Activated T-cell treated with anti-CD3 and anti-CD28 coated beads for 1 hour (primary cell): ENCODE measurements at regions not wholly inside any gene's neighbourhood (a gene's known extent, or its start where the extent isn't known, plus 50 kb on each side); places are given as distances from the start of the nearest gene placed in this dataset.

ENCODE experiments used
- DNase-seq: peaks from one replicate; pipeline ENCODE4 v3.0.0-alpha.2; 2020; ENCODE audit warnings: low read depth

DNA sequence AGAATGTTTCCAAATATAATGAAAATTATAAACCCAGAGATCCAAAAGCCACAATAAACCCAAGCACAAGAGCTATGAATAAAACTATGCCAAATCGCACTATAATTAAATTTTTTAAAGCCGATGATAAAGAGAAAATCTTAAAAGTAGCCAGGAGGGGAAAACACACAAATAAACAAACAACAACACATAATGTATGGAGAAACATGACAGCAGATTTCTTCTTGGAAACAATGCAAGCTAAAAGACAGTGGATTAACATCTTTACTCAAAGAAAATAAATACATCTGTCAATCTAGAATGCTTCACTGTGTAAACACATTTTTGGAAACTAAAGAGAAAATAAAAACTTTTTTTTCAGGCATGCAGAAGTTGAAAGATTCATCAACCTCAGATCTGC lies 53.0 kb upstream of the SMOX start:
- no peak for DNase-seq

DNA sequence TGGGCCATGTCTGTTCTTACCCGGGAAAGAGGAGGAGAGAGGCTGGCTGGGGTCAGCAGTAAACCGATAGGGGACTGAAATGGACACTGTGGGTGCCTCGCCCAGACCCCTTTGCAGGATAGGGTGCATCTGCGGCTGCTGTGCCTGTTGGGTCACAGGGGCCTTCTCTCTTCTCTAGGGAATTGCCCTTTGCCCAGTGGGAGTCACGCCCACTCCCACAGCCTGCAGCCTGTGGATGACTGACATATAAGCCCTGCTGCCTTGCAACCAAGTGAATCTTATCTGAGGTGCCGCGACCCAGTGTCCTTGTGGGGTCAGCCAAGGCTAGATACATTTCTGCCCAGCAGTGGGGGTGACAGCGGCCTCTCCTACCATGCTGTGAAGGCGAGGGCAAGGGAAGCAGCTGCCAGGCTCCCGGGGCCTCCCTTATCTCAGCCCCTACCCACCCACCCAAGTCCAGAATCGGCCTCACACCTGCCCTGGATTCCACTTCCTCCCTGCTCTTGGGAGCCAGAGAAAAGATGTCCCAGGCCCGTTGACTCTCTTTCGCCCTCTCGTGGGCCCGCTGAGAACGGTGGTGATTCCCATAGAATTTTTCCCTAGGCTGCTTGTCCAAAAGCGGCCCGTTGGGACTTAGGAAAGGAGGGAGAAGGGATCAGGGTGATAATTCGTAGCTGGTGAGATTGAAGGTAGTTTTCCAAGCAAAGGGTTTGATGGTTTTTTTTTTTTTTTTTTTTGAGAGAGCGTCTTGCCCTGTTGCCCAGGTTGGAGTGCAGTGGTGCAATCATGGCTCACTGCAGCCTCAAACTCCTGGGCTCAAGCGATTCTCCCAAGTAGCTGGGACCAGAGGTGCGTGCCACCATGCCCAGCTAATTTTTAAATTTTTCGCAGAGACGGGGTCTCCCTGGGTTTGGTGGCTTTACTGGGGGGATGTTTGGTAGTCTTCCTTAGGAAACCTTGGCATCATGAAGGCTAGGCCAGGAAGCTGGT lies 56.8 kb upstream of the SMOX start:
- peak; percentile 21 for DNase-seq

DNA sequence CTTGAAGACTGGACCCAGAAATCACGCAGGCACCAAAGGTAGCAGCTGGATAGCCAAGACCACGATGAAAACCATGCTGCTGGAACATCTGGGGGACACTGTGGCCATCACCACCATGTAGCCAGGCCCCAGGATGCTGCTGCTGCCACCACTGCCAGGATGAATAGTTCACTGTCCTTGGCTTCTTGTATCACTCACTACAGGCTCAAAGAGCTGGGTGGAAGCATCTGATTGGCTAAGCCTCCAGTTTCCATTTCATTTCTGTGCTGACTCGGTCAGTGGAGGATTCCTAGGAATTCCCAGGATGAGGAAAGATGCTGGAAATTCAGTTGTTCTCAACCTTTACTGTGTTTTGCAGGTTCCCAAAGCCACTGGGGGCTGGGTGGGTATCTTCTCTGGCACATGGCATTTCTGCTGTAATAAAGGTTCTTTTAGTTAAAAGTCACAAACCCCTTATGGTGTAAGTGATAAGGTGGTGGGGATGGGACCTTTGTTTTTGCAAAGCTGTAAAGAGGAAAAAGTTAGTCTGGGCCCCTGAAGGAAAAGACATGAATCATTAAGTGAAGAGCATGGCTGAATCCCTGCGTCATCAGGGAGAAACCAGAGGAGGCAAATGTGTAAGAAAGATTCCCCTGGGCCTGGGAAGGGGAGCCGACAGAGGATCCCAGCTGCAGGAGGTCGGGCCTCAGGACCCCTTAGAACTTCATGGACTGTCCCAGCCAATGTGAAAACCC lies 57.7 kb upstream of the SMOX start:
- no peak for DNase-seq

DNA sequence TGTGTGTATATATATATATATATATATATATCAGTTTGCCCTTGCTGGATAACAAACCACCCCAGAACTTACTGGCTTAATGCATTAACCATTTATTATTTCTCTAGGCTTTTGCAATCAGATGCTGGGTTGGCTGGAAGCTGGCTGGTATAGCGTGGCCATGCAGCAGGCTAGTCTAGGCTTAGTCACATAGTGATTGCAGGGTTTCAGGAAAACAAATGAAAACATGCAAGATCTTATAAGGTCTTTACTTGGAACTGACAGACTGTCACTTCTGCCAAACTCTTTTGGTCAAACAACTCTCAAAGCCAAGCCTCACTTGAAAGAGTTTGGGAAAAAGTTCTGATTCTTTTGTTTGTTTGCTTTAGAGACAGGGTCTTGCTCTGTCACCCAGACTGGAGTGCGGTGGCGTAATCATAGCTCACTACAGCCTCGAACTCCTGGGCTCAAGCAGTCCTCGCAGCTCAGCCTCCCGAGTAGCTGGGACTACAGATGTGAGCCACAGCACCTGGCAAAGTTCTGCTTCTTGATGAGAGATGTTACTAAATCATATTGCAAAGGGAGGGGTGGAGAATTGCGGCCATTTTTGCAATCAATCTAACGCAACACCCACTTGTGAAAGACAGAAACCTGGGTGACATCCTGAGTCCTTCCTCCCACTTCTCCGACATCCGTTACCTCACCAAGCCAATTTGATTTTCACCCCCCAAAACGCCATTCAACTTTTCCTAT lies 58.7 kb upstream of the SMOX start:
- no peak for DNase-seq

DNA sequence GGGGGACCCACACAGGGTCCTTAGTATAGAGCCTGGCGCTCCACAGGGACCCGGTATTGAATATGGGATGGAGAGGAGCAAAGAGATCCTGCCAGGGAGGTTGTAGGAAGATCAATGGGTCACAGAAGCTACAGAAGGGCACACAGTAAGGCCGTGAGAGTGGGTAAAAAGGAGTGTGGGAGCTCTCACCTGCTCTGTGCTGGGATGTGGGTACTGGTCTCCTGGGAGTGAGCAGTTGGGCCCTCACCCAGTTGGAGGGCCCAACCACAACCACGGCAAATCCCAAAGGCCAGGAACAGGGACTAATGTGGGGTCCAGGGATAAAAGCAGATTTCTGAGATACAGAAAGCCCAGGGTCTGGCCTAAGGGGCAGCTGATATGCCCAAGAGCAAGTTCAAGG lies 59.9 kb upstream of the SMOX start:
- DNase-seq = no peak

DNA sequence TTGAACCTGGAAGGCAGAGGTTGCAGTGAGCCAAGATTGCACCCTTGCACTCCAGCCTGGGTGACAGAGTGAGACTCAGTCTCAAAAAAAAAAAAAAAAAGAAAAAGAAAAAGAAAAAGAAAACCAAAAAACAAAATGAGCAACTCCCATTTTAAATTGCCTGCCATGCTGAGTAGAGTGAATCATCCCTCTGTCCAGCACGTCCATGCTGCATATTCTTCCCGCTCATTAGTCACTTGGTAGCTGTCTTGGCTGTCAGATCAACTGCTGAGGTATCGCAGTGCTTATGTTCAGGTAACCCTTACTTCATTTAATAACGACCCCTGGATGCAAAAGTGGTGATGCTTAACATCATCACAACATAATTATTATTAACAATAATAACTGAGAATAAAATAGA lies 60.7 kb upstream of the SMOX start:
- no peak for DNase-seq

DNA sequence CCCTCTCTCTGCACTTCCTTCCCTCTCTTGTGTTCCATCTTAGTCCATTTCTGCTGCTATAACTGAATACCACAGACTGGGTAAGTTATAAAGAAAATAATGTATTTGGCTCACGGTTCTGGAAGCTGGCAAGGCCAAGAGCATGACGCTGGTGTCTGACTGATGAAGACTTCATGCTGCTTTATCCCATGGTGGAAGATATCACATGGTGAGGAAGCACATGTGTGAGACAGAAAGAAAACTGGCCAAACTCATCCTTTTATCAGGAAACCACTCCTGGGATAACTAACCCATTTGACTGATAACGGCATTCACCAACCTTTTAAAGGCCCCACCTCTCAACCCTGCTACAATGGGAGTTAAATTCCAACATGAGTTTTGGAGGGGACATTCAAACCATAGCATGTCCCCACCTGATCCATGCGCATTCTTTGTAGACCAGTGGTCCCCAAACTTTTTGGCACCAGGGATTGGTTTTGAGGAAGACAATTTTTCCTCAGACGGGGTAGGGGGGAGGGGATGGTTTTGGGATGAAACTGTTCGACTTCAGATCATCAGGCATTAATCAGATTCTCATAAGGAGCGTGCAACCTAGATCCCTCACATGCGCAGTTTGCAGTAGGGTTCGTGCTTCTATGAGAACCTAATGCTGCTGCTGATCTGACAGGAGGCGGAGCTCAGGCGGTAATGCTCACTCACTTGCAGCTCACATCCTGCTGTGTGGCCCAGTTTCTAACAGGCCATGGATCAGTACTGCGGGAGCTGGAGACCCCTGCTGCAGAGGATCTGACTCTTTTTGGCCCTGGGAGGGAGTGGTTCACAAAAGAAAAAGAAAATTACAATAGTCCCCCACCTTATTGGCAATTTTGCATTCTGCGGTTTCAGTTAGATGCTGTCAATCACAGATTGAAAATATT lies 61.6 kb upstream of the SMOX start:
- DNase-seq = no peak

DNA sequence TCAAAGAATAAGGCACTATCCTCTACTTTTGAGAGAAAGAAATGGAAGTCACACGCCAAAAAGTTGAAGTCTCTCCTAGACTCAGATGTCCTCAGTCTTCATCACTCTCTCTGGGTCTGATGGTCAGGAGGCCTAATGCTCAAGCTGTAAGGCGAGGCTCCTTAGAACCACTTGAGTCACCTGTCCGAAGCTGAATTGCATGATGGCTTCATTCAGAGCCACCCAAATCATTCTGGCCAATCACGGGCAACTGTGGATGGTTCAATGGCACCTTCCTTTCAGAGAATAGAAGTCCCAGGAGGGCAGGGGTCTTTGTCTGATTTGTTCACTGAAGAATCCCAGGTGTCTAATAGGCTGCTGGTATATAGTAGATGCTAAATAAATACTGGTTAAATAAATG lies 63.9 kb upstream of the SMOX start:
- no peak for DNase-seq

DNA sequence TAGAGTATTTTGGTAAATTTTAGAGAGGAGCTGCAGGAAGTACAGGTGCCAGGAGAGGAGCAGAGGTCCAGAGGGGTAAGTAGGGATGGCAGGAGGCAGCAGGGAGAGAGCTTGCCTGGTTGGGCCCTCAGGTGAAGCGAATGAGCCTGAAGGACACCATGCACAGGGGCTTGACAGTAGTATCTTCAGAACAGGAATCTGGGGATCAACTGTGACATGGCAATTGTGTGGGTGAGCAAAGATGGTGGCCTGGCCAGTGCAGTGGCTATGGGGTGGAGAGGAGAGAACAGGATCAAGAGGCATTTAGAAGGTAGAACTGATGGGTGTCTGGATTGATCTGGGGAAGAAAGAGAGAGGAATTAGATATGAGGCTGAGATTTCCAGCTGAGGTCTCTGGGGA lies 64.5 kb upstream of the SMOX start:
- DNase-seq = no peak

DNA sequence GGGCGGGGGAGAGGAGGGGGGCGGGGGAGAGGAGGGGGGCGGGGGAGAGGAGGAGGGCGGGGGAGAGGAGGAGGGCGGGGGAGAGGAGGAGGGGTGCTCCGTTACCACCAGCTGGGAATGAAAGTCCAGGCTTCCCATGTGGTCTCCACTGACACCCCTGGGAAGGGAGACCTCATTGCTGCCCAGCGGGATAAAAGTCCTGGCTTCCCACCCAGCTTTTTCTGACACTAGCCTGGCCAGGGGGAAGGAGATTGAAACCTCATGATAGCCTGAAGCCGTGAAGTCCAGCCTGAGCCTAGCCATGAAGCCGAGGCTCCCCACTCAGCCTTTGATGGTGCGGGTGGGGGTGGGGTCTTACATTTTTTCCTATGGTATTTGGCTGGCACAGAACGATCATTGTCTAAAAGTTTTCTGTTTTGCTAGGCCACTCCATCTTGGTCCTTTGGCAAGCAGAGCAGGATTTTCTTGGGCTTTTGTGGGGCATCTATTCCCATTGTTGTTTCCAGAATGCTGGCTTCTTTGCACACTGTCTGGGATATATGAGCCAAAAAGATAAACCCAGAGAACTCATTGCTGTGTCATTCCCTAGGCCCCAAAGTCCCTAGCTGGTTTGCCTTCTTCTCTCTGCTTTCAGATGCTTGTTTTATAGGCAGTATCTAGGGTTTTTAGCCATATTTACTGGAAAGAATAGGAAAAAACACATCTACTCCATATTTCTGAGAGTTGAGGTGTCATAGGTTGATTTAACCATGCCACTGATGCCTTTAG lies 65.3 kb upstream of the SMOX start:
- DNase-seq = no peak

DNA sequence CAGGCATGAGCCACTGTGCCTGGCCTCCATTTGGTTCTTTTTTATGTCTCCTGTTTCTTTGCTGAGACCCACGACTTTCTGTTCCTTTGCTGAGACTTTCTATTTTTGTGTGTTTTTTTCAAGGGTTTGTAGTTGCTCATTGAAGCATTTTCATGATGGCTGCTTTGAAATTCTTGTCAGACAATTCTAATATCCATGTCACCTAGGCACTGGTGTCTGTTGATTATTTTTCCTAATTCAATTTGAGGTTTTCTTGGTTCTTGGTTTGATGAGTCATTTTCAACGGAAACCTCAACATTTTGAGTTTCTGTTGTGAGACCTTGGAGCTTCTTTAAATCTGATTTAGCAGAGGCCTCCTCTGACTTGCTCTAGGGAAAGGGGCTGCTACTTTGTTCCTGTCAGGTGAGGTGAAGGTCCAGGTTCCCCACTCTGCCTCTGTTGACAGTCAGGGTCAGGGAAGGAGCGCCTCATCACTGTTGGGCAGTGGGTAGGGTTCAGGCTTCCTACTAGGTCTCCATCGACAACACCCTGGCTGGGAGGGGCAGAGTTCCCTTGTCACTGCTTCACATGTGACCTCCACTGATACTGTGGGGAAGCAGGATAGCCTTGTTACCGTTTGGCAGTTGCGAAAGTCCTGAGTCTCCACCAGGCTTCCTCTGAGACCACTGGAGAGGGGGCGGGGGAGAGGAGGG lies 66.1 kb upstream of the SMOX start:
- peak; percentile 14 for DNase-seq

DNA sequence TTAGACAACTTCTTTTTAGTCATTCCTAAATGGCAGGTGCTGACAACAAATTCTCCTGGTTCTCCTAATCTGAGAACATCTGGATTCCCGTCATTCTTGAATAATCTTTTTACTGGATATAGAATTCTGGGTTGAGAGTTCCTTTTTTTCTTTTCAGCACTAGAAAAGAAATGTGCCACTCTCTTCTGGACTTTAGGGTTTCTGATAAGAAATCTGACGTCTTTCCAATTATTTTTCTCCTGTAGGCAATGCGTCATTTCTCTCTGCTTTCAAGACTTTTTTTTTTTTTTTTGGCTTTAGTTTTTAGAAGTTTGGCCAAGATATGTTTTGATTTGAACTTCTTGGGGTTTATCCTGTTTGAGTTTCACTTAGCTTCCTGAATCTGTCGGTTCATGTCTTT lies 66.1 kb upstream of the RNF24 start:
- no peak for DNase-seq

DNA sequence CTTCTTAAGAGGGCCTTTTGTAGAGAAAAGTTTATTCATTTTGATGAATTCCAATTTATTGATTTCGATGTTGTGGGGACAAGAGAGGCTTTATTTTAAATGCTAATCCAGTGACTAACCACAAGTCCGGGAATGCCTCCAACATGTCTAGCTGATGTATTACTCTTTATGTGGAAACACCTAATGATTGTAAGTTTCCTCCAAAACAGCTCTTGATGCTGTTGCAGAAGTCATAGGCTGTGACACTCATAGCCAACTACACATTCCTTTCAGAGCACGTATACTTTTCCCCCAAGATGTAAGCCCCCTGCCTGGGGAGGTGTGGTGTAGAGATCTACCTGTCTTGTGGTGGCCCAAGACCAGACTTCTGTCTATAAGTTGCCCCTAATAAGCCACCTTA lies 61.3 kb upstream of the RNF24 start:
- no peak for DNase-seq

DNA sequence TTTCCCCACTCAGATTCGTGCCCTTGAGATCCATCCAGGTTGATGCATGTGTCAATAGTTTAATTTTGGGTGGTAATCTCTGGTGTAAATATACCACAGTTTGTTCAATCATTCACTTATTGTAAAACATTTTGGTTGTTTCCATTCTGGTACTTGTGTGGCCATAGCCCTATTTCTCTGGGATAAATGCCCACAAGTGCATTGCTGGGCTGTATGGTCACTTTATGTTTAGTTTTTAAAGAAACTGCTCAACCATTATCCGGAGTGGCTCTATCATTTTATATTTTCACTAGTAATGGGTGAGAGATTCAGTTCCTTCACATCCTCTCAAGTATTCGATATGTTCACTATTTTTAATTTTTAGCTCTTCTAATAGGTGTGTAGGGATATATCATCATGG lies 60.7 kb upstream of the RNF24 start:
- no peak for DNase-seq

DNA sequence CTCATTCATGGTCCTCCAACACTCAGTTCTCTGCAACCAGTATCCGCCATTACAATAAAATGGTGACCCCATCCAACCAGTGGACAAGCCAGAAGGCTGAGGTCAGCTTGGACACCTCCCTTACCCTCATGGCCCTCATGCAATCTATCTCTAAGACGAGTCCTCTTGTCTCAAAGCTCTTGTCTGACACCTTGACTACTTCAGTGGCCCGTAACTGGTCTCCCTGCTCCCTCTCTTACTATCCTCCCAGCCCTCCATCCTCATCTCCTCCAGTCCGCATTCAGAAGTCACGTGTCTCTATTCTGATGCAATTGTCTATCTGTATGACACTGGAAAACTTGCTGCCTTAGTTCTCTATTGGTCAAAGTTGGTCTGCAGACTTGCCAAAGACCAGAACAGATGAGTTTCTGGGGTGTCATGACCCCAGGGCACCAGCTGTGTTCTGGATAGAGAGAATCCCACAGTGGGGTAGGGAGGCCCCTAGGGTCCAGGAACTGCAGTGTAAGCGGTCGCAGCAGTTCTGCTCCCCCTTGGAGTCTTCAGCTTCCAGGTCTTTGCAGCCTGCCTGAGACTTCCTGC lies 59.6 kb upstream of the RNF24 start:
- no peak for DNase-seq

DNA sequence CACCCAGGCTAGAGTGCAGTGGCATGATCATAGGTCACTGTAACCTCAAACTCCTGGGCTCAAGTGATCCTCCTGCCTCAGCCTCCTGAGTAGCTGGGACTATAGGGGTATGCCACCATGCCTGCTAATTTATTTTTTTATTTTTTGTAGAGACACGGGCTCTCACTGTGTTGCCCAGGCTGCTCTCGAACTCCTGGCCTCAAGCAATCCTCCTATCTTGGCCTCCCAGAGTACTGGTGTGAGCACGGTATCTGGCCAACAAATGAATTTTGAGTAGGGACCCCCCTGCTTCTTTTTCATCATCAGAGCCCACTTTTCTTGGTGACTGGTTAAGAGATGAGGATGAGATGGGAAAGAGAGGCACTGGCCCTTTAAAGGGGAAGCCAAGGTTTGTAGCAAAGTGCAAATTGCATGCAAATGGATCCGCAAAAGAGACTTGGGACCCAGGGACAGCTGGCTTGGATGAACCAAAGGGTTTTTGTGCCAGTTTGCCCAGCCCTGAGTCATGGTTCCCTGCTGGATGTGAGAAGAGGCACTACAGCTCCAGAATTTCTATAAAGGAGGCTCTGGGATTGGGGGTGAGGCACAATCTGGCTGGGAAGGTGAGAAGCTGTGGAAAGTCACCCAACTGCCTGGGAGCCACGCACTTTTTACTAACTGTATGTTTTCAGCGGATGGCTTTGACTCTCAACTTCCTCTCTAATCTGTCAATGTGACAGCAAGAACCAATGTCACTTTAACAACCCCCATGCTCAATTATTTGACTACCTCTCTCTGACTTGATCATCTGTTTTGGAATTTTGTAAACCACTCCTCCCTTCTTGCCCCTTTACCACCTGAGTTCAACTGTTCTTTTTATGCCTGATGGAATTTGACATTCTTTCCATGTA lies 58.7 kb upstream of the RNF24 start:
- no peak for DNase-seq

DNA sequence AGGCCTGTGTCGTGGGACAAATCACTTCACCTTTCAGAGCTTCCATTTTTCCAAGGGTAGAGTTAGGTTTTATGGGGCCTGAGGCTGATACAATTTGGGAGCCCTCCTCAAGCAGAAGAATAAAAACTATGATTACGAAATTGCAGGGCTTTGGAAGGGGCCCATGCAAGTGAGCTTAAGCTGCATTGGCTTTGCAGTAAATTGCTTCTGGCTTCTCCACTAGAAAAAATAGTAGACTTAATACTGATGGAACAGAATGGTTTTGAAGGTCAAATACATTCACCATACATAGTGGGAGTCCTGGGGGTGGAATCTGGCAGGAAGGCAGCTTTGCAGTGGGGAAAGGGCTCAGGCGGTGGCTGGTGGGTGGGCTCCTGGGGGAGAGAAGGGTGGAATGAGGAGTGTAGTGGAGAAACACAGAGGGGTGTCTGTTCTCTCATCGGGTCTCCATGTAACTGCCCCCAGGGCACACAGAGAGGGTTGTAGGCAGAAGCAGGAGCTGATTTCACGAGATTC lies 55.9 kb upstream of the RNF24 start:
- DNase-seq = no peak

DNA sequence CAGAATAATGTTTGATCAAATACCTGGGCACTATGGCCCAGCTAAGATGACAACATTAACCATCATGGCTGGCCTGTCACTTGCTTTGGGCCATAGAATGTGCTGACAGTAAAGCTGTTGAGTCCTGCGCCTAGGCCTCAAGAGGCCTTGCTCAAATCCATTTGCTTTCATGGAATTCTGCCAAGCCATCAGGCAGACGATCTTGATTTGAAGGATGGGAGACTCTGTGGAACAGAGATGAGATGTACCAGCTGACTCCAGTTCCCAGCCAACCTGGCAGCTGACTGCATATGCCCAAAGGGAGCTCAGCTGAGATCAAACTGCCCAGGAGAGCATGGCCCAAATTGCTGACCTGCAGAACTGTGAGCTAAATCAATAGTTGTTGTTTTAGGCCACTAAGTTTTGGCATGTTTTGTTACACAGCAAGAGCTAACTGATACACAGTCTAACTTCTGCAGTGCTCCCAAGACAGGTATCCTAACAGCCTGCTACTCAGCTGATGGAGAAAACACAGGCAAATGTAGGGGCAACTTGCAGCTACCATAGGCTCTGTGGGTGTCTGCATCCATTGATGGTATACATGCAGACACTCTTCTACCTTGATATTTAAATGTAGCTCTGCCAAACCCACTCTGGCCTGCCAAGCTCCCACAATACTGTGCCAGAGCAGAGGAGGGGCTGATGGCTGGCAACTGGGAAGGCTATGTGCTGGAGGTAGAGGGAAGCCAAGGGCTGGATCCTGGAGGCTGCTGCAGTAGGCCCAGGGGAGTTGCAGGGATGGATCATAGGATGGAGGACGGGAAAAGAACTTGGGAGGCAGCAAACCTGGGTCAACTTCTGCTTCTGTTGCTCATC lies 55.2 kb upstream of the RNF24 start:
- no peak for DNase-seq
